ENCODE measurements at regions not wholly inside any gene's neighbourhood (a gene's known extent, or its start where the extent isn't known, plus 50 kb on each side); places are given as distances from the start of the nearest gene placed in this dataset.

GRCh38 chr18:51578406-51578980 is 381.0 kb upstream of the MEX3C start:
- no peak for FAIRE-seq
- Histone ChIP-seq H3K9me3 (no peaks in the 10 kb centered on the region), H3K4me2 (no peak overlapping the region), H3K4me1 (no peaks in the 10 kb centered on the region), H3K4me3 (no peak overlapping the region), H3K27ac (no peak overlapping the region)
- TF ChIP-seq SREBF2 (IDR thresholded peaks at IDR 0.05) (no peak), JUNB (IDR thresholded peaks at IDR 0.05) (no peak), CHD4 (IDR thresholded peaks at IDR 0.05; ENCODE audit: borderline replicate concordance) (no peak)
- TF ChIP-seq, protein P1, sequence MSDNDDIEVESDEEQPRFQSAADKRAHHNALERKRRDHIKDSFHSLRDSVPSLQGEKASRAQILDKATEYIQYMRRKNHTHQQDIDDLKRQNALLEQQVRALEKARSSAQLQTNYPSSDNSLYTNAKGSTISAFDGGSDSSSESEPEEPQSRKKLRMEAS (IDR thresholded peaks at IDR 0.05), result no peak
- no peak for ATAC-seq
- 78% methylated on average over 7 of the region's 7 CpGs for WGBS (ENCODE audit: missing lambda C conversion rate)
- ChIA-PET CTCF (interaction anchor here (1.4 kb wide), 1 partner anchor 10 kb away, joined by 3 read pairs; no protein-coding TSS in a partner anchor), POLR2A (no interaction called here)
- DNase-seq (ENCODE audit: low read depth in 1 of 2, low spot score in 1 of 2), result no peak

- Histone ChIP-seq H3K27ac (no peak overlapping the region), H3K4me2 (no peak overlapping the region), H3K4me3 (no peak overlapping the region), H3K4me1 (no peaks in the 10 kb centered on the region), H3K9me3 (no peaks in the 10 kb centered on the region)
- DNase-seq (ENCODE audit: low read depth in 1 of 2, low spot score in 1 of 2), result no peak
- 45% methylated on average over 4 of the region's 4 CpGs for WGBS (ENCODE audit: missing lambda C conversion rate)
- CTCF ChIA-PET, result no interaction called here
- no peak for ATAC-seq
- POLR2A ChIA-PET, result no interaction called here
- no peak for FAIRE-seq
- no peak for TF ChIP-seq ZFP36 (IDR thresholded peaks at IDR 0.05; ENCODE audit: borderline replicate concordance, partially characterized antibody)
- no peak for TF ChIP-seq TFCP2L1 (CRISPR knock-in tag; IDR thresholded peaks at IDR 0.05)
- no peak for TF ChIP-seq HOXB13 (CRISPR knock-in tag; IDR thresholded peaks at IDR 0.05; ENCODE audit: low read depth)
- TF ChIP-seq RCOR1 (IDR thresholded peaks at IDR 0.05; ENCODE audit: low read depth, low read length), result no peak
- no peak for TF ChIP-seq BCL3 (IDR thresholded peaks at IDR 0.05)
- TF ChIP-seq CBX2 (IDR thresholded peaks at IDR 0.05; ENCODE audit: borderline replicate concordance, low read depth), result no peak
- TF ChIP-seq, protein P2, sequence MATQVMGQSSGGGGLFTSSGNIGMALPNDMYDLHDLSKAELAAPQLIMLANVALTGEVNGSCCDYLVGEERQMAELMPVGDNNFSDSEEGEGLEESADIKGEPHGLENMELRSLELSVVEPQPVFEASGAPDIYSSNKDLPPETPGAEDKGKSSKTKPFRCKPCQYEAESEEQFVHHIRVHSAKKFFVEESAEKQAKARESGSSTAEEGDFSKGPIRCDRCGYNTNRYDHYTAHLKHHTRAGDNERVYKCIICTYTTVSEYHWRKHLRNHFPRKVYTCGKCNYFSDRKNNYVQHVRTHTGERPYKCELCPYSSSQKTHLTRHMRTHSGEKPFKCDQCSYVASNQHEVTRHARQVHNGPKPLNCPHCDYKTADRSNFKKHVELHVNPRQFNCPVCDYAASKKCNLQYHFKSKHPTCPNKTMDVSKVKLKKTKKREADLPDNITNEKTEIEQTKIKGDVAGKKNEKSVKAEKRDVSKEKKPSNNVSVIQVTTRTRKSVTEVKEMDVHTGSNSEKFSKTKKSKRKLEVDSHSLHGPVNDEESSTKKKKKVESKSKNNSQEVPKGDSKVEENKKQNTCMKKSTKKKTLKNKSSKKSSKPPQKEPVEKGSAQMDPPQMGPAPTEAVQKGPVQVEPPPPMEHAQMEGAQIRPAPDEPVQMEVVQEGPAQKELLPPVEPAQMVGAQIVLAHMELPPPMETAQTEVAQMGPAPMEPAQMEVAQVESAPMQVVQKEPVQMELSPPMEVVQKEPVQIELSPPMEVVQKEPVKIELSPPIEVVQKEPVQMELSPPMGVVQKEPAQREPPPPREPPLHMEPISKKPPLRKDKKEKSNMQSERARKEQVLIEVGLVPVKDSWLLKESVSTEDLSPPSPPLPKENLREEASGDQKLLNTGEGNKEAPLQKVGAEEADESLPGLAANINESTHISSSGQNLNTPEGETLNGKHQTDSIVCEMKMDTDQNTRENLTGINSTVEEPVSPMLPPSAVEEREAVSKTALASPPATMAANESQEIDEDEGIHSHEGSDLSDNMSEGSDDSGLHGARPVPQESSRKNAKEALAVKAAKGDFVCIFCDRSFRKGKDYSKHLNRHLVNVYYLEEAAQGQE (IDR thresholded peaks at IDR 0.05), result no peak
- TF ChIP-seq ZC3H11A (IDR thresholded peaks at IDR 0.05), result no peak
- TF ChIP-seq FOXS1 (CRISPR knock-in tag; IDR thresholded peaks at IDR 0.05), result no peak
- no peak for TF ChIP-seq NFE2L2 (conservative IDR thresholded peaks at IDR 0.05; ENCODE audit: low read length)
- no peak for TF ChIP-seq SMC3 (IDR thresholded peaks at IDR 0.05)
- TF ChIP-seq JUNB (IDR thresholded peaks at IDR 0.05), result no peak
Measured at GRCh38 chr18:51580580-51580979, 383.1 kb upstream of the MEX3C start.

GRCh38 chr18:51582551-51582950 is 385.1 kb upstream of the MEX3C start:
- no peak for ATAC-seq
- DNase-seq (ENCODE audit: low read depth in 1 of 2, low spot score in 1 of 2), result no peak
- ChIA-PET CTCF (no interaction called here), POLR2A (no interaction called here)
- Histone ChIP-seq H3K4me1 (no peaks in the 10 kb centered on the region), H3K9me3 (no peaks in the 10 kb centered on the region), H3K4me2 (no peak overlapping the region), H3K4me3 (no peak overlapping the region), H3K27ac (no peak overlapping the region)
- FAIRE-seq, result no peak
- WGBS (ENCODE audit: missing lambda C conversion rate), result 48% methylated on average over 2 of the region's 2 CpGs
- TF ChIP-seq, protein P3, sequence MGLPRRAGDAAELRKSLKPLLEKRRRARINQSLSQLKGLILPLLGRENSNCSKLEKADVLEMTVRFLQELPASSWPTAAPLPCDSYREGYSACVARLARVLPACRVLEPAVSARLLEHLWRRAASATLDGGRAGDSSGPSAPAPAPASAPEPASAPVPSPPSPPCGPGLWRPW (IDR thresholded peaks at IDR 0.05), result no peak
- no peak for TF ChIP-seq JUNB (IDR thresholded peaks at IDR 0.05)
- no peak for TF ChIP-seq PBX3 (IDR thresholded peaks at IDR 0.05)
- no peak for TF ChIP-seq ESRRA (IDR thresholded peaks at IDR 0.05; ENCODE audit: borderline replicate concordance, low read length)
- no peak for TF ChIP-seq HMGXB4 (CRISPR knock-in tag; IDR thresholded peaks at IDR 0.05; ENCODE audit: borderline replicate concordance)
- no peak for TF ChIP-seq HEYL (CRISPR knock-in tag; IDR thresholded peaks at IDR 0.05)
- no peak for TF ChIP-seq SMC3 (IDR thresholded peaks at IDR 0.05)
- TF ChIP-seq NR3C1 (IDR thresholded peaks at IDR 0.05), result no peak
- TF ChIP-seq MAFK (IDR thresholded peaks at IDR 0.05; ENCODE audit: partially characterized antibody), result no peak
- TF ChIP-seq RARB (CRISPR knock-in tag; IDR thresholded peaks at IDR 0.05), result no peak
- no peak for TF ChIP-seq JUN (IDR thresholded peaks at IDR 0.05)
- no peak for TF ChIP-seq MAZ (IDR thresholded peaks at IDR 0.05; ENCODE audit: borderline replicate concordance, low read depth, low read length)
- TF ChIP-seq KDM5A (IDR thresholded peaks at IDR 0.05), result no peak
- no peak for TF ChIP-seq ATOH8 (CRISPR knock-in tag; IDR thresholded peaks at IDR 0.05; ENCODE audit: low read depth)

Data from A549 (cell line).